GM23338 (cell line): ENCODE measurements at regions not wholly inside any gene's neighbourhood (a gene's known extent, or its start where the extent isn't known, plus 50 kb on each side); places are given as distances from the start of the nearest gene placed in this dataset.

ENCODE experiments used
- CREB1 ChIP-seq: fragments of 250-450 bp; sonication (Bioruptor Pico); IDR thresholded peaks from 2 replicates; pipeline ENCODE4 v1.5.0; 2020; ENCODE audit warnings: low read depth, mild to moderate bottlenecking, moderate library complexity
- CTCF ChIP-seq, 2 experiments: fragments of 200-600 bp in 1 of 2; sonication (generic) in 1 of 2; conservative IDR thresholded peaks; 2 replicates each; pipeline versions ENCODE4 v1.5.1 to v1.6.1; 2016 to 2017; ENCODE audit warnings: antibody characterized with exemption in 2 of 2, low read depth in 2 of 2, mild to moderate bottlenecking in 2 of 2, moderate library complexity in 1 of 2
- EZH2 ChIP-seq: fragments of 200-600 bp; sonication (generic); IDR thresholded peaks from one replicate; pipeline ENCODE4 v1.8.0; 2017; ENCODE audit warnings: antibody characterized with exemption, mild to moderate bottlenecking, low read depth; ENCODE audit not compliant: unreplicated experiment
- POLR2AphosphoS5 ChIP-seq: IDR thresholded peaks from 2 replicates; pipeline ENCODE4 v1.6.1; 2016; ENCODE audit warnings: antibody characterized with exemption, low read depth

GRCh38 chr13:34815526-34815925 lies 126.5 kb upstream of the NBEA start:
- TF ChIP-seq CTCF (conservative IDR thresholded peaks at IDR 0.05; ENCODE audit: low read depth in 2 of 2) (no peak), POLR2AphosphoS5 (no peak), EZH2 (no peak), CREB1 (CRISPR knock-in tag) (no peak)
